IMR-90 (cell line): ENCODE measurements at regions not wholly inside any gene's neighbourhood (a gene's known extent, or its start where the extent isn't known, plus 50 kb on each side); places are given as distances from the start of the nearest gene placed in this dataset.

Source experiments
- POLR2A ChIP-seq: IDR thresholded peaks from 2 replicates; pipeline ENCODE4 v1.6.1; 2012; ENCODE audit warnings: mild to moderate bottlenecking, low read depth, low read length
- RAD21 ChIP-seq: IDR thresholded peaks from 2 replicates; pipeline ENCODE4 v1.6.1; 2012; ENCODE audit warnings: low read length, improper control_type of control experiment
- TF ChIP-seq, protein P1 (sequence below): fragments of 150-350 bp; IDR thresholded peaks from 2 replicates; pipeline ENCODE4 v1.6.1; 2017; ENCODE audit warnings: mild to moderate bottlenecking, antibody characterized with exemption, low read length, low read depth
- TF ChIP-seq, protein P2 (sequence below): conservative IDR thresholded peaks from 2 replicates; pipeline ENCODE4 v1.5.1; 2012; ENCODE audit warnings: mild to moderate bottlenecking, low read depth, low read length, improper control_type of control experiment

DNA sequence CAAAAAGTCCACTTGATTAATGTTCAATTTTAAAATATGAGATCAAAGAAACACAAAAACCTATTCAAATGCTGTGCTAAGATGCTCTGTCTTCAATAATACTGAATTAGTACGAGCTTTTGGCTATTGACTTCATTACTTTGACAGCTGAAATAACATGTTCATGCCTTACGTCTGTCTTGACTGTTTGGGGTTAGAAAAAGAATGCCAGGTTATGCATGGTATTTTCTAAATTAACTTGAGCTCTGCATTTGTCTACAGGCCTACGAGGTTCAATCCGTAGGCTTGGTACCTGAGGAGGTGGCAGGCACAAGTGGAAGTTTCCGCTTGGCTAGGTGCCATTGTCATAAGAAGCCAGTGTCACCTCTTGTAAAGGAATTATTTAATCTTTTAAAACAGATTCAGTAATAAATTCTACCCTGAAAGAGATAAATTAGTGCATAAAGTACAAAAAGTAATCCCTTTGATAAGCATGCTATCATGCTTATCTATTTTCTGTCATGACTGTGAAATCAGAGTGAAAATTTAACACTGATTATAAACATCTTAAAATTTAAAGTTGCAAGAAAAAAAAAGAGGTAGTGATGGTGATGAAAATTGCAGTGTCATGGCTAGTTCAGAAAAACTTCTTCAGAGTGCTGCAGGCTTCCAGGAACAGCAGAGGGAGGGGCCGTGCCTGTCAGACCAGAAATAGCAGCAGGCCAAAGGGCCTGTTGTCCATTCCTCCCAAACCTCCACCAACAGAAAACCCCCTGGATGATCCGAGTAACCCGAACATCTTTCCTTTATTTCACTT lies 115.7 kb downstream of the ARRDC4 start:
- TF ChIP-seq, protein P1, sequence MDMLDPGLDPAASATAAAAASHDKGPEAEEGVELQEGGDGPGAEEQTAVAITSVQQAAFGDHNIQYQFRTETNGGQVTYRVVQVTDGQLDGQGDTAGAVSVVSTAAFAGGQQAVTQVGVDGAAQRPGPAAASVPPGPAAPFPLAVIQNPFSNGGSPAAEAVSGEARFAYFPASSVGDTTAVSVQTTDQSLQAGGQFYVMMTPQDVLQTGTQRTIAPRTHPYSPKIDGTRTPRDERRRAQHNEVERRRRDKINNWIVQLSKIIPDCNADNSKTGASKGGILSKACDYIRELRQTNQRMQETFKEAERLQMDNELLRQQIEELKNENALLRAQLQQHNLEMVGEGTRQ: no peak
- TF ChIP-seq, protein P2, sequence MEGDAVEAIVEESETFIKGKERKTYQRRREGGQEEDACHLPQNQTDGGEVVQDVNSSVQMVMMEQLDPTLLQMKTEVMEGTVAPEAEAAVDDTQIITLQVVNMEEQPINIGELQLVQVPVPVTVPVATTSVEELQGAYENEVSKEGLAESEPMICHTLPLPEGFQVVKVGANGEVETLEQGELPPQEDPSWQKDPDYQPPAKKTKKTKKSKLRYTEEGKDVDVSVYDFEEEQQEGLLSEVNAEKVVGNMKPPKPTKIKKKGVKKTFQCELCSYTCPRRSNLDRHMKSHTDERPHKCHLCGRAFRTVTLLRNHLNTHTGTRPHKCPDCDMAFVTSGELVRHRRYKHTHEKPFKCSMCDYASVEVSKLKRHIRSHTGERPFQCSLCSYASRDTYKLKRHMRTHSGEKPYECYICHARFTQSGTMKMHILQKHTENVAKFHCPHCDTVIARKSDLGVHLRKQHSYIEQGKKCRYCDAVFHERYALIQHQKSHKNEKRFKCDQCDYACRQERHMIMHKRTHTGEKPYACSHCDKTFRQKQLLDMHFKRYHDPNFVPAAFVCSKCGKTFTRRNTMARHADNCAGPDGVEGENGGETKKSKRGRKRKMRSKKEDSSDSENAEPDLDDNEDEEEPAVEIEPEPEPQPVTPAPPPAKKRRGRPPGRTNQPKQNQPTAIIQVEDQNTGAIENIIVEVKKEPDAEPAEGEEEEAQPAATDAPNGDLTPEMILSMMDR: no peak
- TF ChIP-seq POLR2A (no peak), RAD21 (no peak)
